SK-N-SH treated with all-trans-retinoic acid at 6 μM for 48 hours (cell line): ENCODE measurements at regions not wholly inside any gene's neighbourhood (a gene's known extent, or its start where the extent isn't known, plus 50 kb on each side); places are given as distances from the start of the nearest gene placed in this dataset.

Experiments
- CSDC2 ChIP-seq: fragments of 250-450 bp; sonication (Bioruptor Pico); IDR thresholded peaks from 2 replicates; pipeline ENCODE4 v1.5.0; 2020; ENCODE audit warnings: mild to moderate bottlenecking, moderate library complexity
- GLIS3 ChIP-seq: fragments of 250-450 bp; sonication (Bioruptor Pico); IDR thresholded peaks from 2 replicates; pipeline ENCODE4 v1.5.0; 2020; ENCODE audit warnings: mild to moderate bottlenecking, moderate library complexity
- OSR1 ChIP-seq: fragments of 250-450 bp; sonication (Bioruptor Pico); IDR thresholded peaks from 2 replicates; pipeline ENCODE4 v1.8.0; 2022; ENCODE audit warnings: moderate library complexity, mild to moderate bottlenecking, inconsistent platforms
- PPARA ChIP-seq: fragments of 250-450 bp; sonication (Bioruptor Pico); IDR thresholded peaks from 2 replicates; pipeline ENCODE4 v1.5.0; 2020; ENCODE audit warnings: mild to moderate bottlenecking, borderline replicate concordance
- ZNF70 ChIP-seq: fragments of 450-650 bp; formaldehyde crosslinking; IDR thresholded peaks from 2 replicates; pipeline ENCODE4 v1.5.0; 2020; ENCODE audit warnings: mild to moderate bottlenecking, moderate library complexity
- TF ChIP-seq, protein P1 (sequence below): fragments of 250-450 bp; sonication (Bioruptor Pico); IDR thresholded peaks from 2 replicates; pipeline ENCODE4 v1.8.0; 2021; ENCODE audit warnings: low read depth, mild to moderate bottlenecking, moderate library complexity, borderline replicate concordance

DNA sequence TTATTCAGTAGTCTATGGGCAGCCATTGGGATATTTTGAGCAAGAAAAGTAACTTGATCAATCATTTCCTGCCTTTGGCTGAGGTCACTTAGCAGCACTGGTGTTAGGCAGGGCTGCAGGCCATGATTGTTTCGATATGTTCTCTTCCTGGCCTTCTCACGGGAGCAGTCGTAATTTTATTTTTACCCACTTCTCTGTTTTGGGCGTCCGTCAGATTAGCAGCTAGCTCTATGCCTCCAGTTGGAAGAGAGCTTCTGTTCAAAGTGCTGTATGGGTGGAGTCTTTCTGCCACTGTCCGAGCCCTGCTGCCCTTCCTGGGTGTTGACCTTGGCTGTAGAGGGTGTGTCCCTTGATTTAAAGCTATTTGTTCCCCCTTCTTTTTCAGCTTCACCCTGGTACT, 123.4 kb upstream of the ROPN1 start:
- TF ChIP-seq ZNF70 (CRISPR knock-in tag) (no peak), OSR1 (CRISPR knock-in tag) (no peak), GLIS3 (CRISPR knock-in tag) (no peak), PPARA (CRISPR knock-in tag) (no peak), CSDC2 (CRISPR knock-in tag) (no peak)
- TF ChIP-seq, protein P1, sequence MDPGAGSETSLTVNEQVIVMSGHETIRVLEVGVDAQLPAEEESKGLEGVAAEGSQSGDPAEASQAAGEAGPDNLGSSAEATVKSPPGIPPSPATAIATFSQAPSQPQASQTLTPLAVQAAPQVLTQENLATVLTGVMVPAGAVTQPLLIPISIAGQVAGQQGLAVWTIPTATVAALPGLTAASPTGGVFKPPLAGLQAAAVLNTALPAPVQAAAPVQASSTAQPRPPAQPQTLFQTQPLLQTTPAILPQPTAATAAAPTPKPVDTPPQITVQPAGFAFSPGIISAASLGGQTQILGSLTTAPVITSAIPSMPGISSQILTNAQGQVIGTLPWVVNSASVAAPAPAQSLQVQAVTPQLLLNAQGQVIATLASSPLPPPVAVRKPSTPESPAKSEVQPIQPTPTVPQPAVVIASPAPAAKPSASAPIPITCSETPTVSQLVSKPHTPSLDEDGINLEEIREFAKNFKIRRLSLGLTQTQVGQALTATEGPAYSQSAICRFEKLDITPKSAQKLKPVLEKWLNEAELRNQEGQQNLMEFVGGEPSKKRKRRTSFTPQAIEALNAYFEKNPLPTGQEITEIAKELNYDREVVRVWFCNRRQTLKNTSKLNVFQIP, result no peak
